NK-92 treated with Interleukin-12 subunit alpha and Interleukin-12 subunit beta, amount 100 ng/mL, for 24 hours (cell line): ENCODE measurements at regions not wholly inside any gene's neighbourhood (a gene's known extent, or its start where the extent isn't known, plus 50 kb on each side); places are given as distances from the start of the nearest gene placed in this dataset.

Experiments
- DNase-seq: peaks from one replicate; lab custom pipeline; 2025; lab: John Stamatoyannopoulos, UW

DNA sequence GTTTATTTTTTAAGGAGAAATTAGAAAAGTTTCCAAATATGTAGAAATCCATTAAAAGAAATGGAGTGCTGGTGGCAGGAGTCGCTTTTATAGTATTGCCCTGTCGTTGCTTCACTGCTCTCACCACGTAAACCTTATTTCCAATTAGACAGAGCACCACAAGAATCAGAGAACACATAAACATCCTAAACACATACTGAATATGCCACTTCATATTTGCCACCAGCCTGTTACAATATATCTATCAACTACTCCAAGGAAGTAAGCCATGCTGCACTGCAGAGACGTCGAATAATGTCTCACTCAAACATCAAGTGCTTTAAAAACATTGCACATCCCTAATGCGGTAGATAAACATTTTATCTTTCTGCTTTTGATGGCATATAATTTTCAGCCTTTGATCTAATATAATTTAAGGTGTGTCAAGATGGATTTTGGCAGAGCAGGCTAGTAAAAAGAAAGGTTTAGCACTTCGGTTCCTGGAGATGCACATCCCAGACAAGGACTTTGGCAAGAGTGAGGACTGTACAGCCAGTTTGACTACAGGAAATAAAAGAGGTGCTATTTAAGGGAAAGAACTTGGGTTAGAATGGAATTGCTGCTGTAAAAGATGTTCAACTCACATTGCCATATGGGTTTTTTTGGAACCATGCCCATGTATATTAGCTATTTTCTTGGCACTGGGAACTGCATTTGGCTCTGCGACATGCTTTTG lies 932.3 kb downstream of the EFNB2 start:
- DNase-seq: no peak

DNA sequence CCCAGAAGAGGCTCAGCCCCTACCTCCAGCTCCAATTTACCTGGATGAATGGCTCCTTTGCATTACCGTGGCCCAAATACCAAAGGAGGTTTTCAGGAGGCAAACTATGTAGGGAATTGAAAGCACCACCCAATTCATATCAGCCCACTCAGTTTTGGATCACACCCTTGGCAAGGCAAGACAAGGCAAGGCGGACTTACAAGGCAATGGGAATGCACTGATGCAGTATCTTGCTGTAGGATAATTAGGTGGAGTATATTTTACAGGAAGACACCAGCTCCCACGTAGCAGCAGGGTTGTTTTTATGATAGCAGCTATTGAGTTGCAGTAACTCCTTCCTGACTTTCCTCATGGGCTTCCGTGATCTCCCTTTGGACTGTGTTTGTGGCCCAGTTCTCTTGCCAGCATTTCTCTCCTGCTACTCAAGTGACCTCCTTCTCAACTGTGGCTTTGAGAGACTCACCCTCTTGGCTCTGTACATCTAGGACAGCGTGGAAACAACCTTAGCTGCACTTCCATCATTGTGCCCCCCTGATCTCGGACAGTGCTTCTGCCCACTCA lies 935.9 kb downstream of the EFNB2 start:
- no peak for DNase-seq

GRCh38 chr13:105598529-105598928 lies 936.9 kb downstream of the EFNB2 start:
- no peak for DNase-seq

GRCh38 chr13:105597573-105597972 lies 937.9 kb downstream of the EFNB2 start:
- DNase-seq: no peak

DNA sequence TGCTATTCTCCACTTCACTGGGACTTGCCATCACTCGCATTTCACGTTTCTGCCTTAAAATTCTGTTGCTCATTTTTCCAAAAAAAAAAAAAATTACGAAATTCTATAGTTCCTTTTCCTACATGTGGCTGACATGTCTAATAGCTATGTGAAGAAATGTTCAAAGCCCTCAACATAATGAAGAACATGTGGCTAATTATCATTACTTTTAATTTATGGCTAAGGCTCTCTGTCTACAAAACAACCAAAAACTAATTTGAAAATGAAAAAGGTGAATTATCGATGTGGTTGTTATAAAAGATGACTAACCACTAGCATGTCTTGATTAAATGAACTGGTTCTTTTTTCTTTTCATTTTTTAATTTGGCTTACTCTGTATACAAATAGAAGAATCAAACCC lies 940.0 kb downstream of the EFNB2 start:
- no peak for DNase-seq

- DNase-seq: no peak
Measured at GRCh38 chr13:105591277-105591676, 944.2 kb downstream of the EFNB2 start.

DNA sequence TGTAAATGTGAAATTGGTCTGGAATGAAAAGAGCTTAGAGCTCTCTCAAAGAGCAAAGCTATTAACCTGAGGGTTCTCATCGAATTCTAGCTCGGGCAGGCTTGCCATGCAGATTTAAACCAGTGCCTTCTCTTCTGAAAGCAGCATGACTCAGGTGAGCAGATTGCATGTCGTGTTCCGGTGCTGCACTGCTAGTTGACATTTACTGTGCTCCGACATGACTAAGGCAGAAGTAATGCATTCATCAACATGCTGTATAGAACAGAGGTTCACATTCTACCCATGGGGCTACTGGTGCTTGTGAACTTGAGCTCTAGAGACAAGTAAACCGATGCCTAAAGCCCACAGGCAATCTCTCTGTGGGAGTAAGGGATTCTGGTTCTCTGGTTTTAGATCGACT lies 947.7 kb downstream of the EFNB2 start:
- DNase-seq: no peak

DNA sequence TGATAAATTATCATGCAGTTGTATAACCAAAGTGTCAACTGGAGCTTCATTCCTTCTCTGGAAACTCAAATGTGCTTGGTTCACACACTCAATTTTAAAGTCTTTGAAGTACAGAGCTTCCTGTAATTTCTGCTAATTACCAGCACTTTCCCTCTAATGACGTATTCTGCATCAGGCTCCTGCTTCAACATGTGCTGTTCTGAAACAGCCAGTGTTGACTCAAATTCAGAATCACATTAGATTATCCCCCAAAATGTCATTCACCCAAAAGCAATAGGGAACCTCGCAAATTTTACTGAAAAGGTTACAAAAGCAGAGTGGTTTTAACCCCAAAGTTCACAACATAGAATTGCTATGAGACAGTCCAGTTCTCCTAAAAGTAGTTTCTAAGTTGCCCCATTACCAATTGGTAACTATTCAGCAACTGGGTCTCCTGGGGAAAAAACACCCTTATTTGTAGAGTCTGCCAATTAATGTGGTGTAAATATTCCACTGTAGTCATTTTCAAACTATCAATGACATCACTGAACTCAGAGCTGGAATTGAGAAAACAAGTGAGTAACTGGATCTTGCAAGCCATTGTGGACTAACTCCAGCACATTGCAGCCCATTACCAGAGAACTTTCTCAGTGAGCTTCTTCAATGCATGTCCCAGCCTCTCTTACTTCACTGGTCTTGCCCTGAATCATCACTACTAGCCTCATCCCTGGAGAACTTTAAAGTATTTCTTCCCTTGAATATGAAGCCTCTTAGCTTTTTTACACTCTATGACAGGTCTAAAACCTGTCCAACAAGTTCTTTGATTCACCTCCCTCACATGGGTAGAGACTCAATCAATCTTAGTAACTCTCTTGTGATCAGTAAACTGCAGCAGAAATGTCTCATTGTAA lies 955.4 kb downstream of the EFNB2 start:
- no peak for DNase-seq

GRCh38 chr13:105573136-105573535 lies 962.3 kb downstream of the EFNB2 start:
- no peak for DNase-seq

- no peak for DNase-seq
Measured at GRCh38 chr13:105572401-105572800, 963.1 kb downstream of the EFNB2 start.

GRCh38 chr13:105569816-105570215 lies 965.6 kb downstream of the EFNB2 start:
- DNase-seq: no peak

GRCh38 chr13:105567951-105568525 lies 967.4 kb downstream of the EFNB2 start:
- DNase-seq: no peak

- DNase-seq: no peak
Measured at GRCh38 chr13:105565136-105565727, 970.2 kb downstream of the EFNB2 start.

- DNase-seq: no peak
Measured at GRCh38 chr13:105552078-105552477, 983.4 kb downstream of the EFNB2 start.

DNA sequence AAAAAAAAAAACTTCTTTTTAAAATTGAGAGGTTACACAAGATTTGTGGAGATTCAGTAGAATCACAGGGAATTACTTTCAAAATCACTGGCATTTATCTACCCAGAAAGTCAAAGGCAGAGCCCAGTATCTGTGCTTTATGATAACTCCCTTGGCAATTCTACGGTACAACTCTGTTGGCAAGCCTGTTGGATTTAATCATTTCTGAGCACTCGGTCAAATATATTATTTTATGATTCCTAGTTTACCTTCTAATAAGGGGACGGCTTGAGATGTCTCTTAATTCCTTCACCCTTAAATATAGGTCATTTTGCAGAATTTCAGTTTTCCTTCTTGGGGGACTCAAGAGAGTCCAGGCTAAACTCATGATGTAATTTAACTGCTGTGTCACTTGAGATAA lies 987.6 kb downstream of the EFNB2 start:
- DNase-seq: no peak

- DNase-seq: no peak
Measured at GRCh38 chr13:105545811-105546210, 989.7 kb downstream of the EFNB2 start.

- DNase-seq: no peak
Measured at GRCh38 chr13:105543742-105544141, 991.7 kb downstream of the EFNB2 start.

DNA sequence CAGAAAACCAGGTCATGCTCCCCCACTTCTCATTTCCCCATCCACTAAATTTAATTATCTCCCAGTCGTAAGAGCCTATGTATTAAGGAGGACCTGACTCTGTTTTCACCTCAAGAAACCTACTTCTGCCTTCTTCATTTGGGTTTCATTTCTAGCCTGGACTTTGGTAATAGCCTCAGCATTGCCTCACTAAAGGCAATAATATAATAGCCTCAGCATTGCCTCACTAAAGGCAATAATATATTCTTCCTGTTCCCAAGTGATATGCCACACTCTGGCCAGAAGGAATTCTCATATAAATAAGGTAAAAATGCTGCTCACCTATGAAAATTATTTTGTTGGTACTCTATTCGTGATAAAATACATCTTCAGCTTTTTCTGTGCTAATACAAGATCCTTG lies 993.9 kb downstream of the EFNB2 start:
- DNase-seq: no peak

DNA sequence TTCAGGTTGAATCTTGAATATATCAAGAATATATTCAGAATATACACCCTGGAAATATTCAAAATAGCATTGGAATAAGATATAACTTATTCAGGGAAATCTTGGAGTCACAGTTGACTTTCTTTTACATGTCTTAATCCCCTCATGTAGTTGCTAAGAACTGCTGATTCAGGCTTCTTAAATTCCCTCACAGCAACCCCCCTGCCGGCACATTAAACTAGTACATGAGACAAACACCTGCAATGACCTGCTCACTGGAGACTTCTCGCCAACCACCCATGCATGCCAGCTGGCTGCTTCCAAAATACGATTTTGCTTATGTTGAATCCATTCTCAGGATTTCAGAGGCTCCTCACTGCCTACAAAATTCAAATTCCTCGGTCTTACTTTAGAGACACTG lies 997.1 kb downstream of the EFNB2 start:
- DNase-seq: no peak

DNA sequence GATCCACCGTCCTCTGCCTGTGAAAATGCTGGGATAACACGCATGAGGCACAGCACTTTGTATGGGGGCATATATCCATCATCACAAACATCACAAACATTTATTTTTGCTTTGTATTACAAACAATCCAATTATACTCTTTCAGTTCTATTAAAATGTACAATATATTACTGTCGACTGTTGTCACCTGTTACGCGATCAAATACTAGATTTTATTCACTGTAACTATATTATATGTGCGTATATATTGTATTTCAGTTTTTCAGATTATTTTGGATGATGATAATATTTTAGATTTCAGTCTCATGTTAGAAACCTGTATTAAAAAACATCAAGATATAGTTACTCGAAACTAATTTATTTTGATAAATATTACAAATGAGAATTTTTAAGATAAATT lies 998.3 kb downstream of the EFNB2 start:
- DNase-seq: no peak

- no peak for DNase-seq
Measured at GRCh38 chr13:105530468-105530867, 1005.0 kb downstream of the EFNB2 start.

DNA sequence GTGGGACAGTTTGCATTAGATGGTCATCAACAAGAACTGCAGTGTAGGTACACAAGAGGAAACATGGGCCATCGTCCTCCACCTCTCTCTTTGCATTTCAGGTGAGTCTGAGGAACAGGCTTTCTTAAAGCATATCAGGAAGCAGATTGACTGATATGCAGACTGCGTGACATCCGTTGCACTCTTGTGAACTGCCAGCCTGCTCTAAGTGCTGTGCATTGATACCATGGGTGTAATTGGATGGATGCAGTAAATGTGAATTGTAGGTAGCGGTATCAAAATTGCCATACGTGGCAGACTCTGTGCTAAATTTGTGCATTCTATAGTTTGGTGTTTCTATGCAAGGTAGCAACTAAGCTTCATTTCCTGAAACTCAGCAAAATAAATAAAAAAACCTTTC lies 1008.3 kb downstream of the EFNB2 start:
- DNase-seq: no peak
